Mucosa of rectum (tissue), 2 donors: ENCODE measurements at regions not wholly inside any gene's neighbourhood (a gene's known extent, or its start where the extent isn't known, plus 50 kb on each side); places are given as distances from the start of the nearest gene placed in this dataset.

Source experiments
- H3K27ac ChIP-seq, 2 donors: one replicate each; pipeline ENCODE4 v1.7.0; 2013; ENCODE audit warnings: inconsistent platforms in 2 of 2, low read depth in 2 of 2, low read length in 2 of 2
- H3K27me3 ChIP-seq, 2 donors: one replicate each; pipeline ENCODE4 v1.7.0; 2013; ENCODE audit warnings: low read length in 2 of 2; ENCODE audit not compliant: control insufficient read depth in 2 of 2, insufficient read depth in 2 of 2
- H3K36me3 ChIP-seq, 2 donors: one replicate each; pipeline ENCODE4 v1.7.0; 2013; ENCODE audit warnings: low read length in 2 of 2; ENCODE audit not compliant: control insufficient read depth in 2 of 2, insufficient read depth in 2 of 2
- H3K4me1 ChIP-seq, 2 donors: one replicate each; pipeline ENCODE4 v1.7.0; 2013; ENCODE audit warnings: low read length in 2 of 2, mild to moderate bottlenecking in 1 of 2; ENCODE audit not compliant: control insufficient read depth in 2 of 2, insufficient read depth in 2 of 2
- H3K4me3 ChIP-seq, 2 donors: one replicate each; pipeline ENCODE4 v1.7.0; 2013; ENCODE audit warnings: low read length in 2 of 2
- H3K9ac ChIP-seq, 2 donors: one replicate each; pipeline ENCODE4 v1.7.0; 2013; ENCODE audit warnings: low read length in 2 of 2, low read depth in 1 of 2, mild to moderate bottlenecking in 1 of 2
- H3K9me3 ChIP-seq, 2 donors: one replicate each; pipeline ENCODE4 v1.7.0; 2013; ENCODE audit warnings: low read length in 2 of 2; ENCODE audit not compliant: control insufficient read depth in 2 of 2
- donor health status: healthy.
- donor health status: Normal muscosa, but diverticular disease.

DNA sequence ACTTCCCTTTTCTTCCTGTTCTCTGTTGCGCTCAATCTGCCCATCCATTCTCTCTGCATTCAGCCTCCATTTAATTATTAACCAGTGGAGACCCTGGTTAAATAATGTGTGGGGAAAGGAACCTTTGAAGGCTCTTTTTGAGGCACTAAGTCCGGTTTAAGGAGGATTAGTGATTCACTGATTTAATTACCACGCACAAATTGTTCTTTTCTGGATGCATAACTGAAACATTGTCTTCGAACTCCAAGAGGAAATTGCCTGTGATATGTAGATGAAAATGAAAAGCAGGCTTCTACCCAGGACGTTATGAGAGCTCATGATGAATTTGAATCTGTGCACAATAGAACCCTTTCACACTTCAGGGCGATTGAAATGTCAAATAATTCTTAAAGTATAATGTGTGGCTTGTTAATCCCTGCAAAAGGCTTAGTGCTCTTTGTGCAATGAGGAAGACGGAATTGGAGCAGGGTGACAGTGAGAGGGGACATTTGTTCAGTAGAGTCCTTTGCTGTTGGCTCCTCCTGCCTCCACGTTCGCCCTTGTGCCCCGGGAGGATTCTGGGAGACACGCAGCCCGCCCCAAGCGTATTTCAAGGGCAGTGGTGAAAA is 51.1 kb upstream of the ZNF236 start:
- Histone ChIP-seq H3K9ac (no peak overlapping the region), H3K4me3 (no peak overlapping the region), H3K4me1 (no peaks in the 10 kb centered on the region), H3K27ac (no peak overlapping the region), H3K36me3 (no peaks in the 10 kb centered on the region), H3K27me3 (peaks cover 0 to 3% of the 10 kb centered on the region in 2 donors), H3K9me3 (no peaks in the 10 kb centered on the region)

DNA sequence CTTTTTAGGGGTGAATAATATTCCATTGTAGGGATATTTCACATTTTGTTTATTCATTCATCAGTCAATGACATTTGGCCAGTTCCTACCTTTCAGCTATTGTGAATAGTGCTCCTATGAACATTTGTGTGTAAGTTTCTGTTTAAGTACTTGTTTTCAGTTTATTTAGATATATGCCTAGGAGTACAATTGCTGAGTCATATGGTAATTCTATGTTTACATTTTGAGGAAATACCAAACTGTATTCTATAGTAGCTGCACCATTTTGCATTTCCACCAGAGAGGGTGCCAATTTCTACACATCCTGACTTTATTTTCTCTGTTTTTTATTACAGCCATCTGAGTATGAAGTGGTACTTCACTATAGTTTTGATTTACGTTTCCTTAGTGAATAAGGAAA is 54.4 kb upstream of the ZNF236 start:
- Histone ChIP-seq H3K27me3 (peaks cover 0 to 5% of the 10 kb centered on the region in 2 donors), H3K4me1 (no peaks in the 10 kb centered on the region), H3K4me3 (no peak overlapping the region), H3K9me3 (no peaks in the 10 kb centered on the region), H3K27ac (no peak overlapping the region), H3K36me3 (no peaks in the 10 kb centered on the region), H3K9ac (no peak overlapping the region)

DNA sequence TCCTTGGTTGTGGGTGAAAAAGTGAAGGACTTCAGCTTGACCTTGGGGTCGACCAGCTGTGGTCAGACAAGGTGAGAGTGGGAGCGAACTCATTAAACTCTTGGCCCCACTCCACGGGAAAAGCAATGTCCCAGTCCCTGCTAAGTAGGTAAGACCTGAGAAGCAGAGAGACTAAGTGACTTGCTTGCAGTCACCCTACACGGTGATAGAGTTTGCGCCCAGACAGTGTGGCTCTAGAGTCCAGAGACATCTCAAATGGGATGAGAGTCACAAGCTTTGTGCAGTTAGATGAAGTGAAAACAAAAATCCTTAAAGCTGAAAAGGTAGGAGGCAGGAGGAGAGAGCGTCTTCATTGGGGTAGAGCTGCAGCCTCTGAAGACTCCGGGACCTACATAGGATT is 55.9 kb upstream of the ZNF236 start:
- H3K27ac ChIP-seq: no peak overlapping the region
- H3K4me1 ChIP-seq: no peaks in the 10 kb centered on the region
- H3K9ac ChIP-seq: no peak overlapping the region
- no peaks in the 10 kb centered on the region for H3K36me3 ChIP-seq
- H3K4me3 ChIP-seq: no peak overlapping the region
- peaks cover 0 to 5% of the 10 kb centered on the region in 2 donors for H3K27me3 ChIP-seq
- no peaks in the 10 kb centered on the region for H3K9me3 ChIP-seq

DNA sequence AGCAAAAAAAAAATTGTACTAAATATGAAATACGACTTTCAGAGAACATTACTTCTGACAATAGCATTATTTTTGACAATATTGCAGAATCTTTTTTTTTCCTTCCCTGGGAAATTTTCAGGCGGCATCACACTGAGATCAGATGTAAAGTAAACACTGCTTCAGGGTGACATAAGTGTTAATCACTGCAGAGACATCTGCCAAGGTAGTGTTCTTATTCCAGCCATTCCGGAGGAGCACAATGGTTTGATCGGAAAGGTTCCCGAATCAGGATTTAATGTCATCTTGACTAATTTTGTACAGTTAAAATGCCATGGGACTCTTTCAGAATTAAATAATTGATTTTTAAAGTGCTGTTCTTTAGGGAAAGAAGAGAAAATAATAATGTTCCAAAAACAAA is 56.7 kb upstream of the ZNF236 start:
- Histone ChIP-seq H3K4me3 (no peak overlapping the region), H3K9ac (no peak overlapping the region), H3K36me3 (no peaks in the 10 kb centered on the region)

DNA sequence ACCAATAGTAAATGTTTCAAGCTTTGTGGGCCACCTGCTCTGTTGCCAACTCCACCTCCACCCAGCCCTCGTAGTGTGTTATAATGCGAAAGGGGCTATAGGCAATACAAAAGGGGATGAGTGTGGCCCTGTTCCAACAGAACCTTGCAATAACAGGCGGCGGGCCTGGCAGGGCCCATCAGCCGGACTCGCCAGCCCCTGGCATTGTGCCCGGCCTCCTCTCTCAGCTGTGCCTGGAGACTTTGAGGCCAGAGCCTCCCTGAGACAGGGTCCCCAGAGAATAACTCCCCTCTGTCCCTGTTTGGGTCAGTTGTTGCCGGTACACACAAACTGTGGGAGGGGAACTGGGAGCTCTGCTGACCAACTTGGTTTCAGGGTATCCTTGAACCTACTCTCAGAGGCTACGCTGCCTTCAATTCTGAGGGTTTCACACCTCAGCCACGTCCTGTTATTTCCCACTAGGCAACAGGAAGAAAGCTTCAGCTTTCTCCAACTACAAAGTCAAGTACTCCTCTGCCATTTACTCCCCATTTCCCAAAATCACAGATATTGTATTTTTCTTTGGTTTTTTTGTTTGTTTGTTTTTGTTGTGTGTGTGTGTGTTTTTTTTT is 58.0 kb upstream of the ZNF236 start:
- no peaks in the 10 kb centered on the region for H3K4me1 ChIP-seq
- no peaks in the 10 kb centered on the region for H3K36me3 ChIP-seq
- peaks cover 0 to 5% of the 10 kb centered on the region in 2 donors for H3K27me3 ChIP-seq
- H3K9me3 ChIP-seq: no peaks in the 10 kb centered on the region
- no peak overlapping the region for H3K4me3 ChIP-seq
- no peak overlapping the region for H3K27ac ChIP-seq
- H3K9ac ChIP-seq: no peak overlapping the region

More for the DNA sequence above, 56.7 kb upstream of the ZNF236 start:
- no peaks in the 10 kb centered on the region for H3K4me1 ChIP-seq
- no peak overlapping the region for H3K27ac ChIP-seq
- H3K27me3 ChIP-seq: peaks cover 0 to 5% of the 10 kb centered on the region in 2 donors
- no peaks in the 10 kb centered on the region for H3K9me3 ChIP-seq

DNA sequence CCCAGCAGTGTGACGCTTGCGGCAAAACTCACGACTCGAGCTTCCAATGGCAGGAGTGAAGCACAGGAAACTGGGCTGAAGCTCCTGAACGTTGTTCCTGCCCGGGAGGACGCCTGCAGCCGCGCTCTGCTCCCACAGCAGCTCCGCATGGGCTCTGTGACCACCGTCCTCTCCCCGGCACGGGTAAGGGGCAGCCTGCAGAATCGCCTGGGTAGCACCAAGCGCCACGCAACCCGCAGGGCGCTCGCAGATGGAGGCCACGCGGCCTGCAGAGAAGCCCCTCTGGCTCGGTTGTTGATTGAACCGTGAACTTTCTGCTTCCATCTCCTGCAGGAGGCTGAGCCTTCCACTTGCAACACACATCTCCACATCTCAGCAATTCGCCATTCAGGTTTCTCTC is 63.3 kb upstream of the ZNF236 start:
- Histone ChIP-seq H3K9me3 (no peaks in the 10 kb centered on the region), H3K27ac (no peak overlapping the region), H3K4me3 (no peak overlapping the region), H3K9ac (no peak overlapping the region), H3K36me3 (no peaks in the 10 kb centered on the region), H3K4me1 (no peaks in the 10 kb centered on the region), H3K27me3 (no peaks in the 10 kb centered on the region)

DNA sequence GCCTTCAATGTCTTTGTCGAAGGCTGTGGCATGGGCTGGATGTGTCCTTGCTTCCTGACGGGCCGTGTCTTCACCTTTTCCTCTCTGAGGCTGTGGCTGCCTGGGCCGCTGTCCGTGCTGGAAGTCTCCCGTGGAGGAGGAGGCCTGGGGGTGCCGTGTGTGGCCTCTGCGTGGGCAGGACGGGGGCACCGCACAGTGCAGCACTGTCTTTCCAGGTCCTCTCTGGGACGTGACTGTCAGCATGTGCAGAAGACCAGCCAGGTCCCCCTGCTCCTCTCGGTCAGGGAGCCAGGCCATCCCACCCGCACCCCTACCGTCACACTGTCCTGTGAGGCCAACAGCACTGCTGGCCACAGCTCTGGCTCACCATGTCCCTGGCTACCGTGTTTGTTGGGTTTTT is 64.4 kb upstream of the ZNF236 start:
- no peak overlapping the region for H3K9ac ChIP-seq
- no peaks in the 10 kb centered on the region for H3K36me3 ChIP-seq
- H3K9me3 ChIP-seq: no peaks in the 10 kb centered on the region
- H3K4me3 ChIP-seq: no peak overlapping the region
- no peaks in the 10 kb centered on the region for H3K27me3 ChIP-seq
- H3K27ac ChIP-seq: no peak overlapping the region
- H3K4me1 ChIP-seq: no peaks in the 10 kb centered on the region

DNA sequence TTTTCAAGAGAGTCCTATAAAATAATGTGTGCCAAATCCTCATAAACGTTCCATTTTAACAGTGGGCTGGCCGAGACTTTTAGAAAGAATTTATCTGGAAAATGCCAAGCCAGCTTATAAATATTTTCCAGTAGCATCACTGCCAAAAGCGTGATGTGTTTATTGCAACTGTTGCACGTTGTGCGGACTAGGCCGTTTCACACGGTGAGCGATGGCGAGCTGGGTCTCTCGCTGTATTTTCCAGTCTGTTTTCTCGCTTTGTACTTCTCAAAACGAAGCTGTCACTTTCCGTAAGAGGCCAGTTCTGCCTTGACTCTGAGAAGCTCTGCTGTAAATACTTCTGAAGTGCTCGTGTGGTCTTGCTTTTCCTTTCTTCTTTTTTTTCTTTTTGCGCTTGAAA is 65.0 kb upstream of the ZNF236 start:
- Histone ChIP-seq H3K9ac (no peak overlapping the region), H3K4me3 (no peak overlapping the region), H3K27ac (no peak overlapping the region), H3K4me1 (no peaks in the 10 kb centered on the region), H3K36me3 (no peaks in the 10 kb centered on the region), H3K9me3 (no peaks in the 10 kb centered on the region), H3K27me3 (no peaks in the 10 kb centered on the region)

DNA sequence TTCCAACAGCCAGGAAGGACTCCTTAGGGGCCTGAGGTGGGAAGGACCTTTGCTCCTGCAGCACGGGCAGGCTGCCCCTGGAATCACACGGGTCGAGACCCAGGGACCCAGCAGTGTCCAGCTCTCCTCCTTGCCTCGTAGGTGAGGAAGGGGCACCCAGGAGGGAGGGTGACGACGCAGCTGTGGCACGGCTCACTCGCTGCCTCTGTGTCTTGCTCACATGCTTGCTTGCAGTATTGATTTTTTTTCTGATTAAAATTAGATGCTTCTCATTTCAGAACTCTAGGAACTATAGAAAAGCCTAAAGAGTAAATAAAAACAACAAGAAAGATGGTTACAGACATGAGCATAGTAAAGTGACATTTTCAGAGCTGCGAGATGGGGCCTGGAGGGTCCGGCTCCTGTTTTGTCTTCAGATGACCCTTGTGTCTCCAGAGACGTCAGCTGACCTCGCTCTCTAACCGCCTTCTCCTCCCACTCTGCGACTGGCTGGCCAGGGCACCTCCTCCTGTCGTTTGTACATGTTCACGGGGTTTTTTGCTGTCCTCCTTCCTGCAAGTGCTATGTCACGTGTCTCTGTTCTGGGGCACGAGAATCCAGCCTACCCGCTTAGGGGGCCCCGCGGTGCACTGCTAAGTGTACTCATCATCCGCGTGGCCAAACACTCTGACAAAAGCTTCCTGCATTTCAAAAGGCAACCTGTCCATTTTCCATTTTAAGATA is 65.7 kb upstream of the ZNF236 start:
- no peaks in the 10 kb centered on the region for H3K36me3 ChIP-seq
- H3K27ac ChIP-seq: no peak overlapping the region
- no peaks in the 10 kb centered on the region for H3K9me3 ChIP-seq
- no peaks in the 10 kb centered on the region for H3K27me3 ChIP-seq
- H3K9ac ChIP-seq: no peak overlapping the region
- H3K4me3 ChIP-seq: no peak overlapping the region
- no peaks in the 10 kb centered on the region for H3K4me1 ChIP-seq

DNA sequence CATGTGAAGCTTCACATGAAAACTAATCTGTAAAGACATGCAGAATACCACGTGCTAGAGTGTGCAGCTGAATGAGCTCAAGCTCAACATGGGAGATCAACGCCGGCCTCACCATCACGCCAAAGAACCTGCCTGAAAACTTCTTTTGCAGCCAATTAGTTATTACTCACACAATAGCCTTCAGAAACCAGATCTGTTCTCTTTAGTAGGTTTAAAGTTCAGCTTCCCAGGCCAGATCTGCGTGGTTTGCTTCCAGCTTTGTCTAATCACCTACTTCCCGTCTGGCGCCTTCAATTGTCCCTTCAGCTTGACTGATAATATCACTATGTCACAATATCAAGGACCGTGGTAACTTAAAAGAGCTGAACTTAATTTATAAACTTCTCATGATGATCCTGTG is 68.0 kb upstream of the ZNF236 start:
- Histone ChIP-seq H3K4me1 (no peaks in the 10 kb centered on the region), H3K4me3 (no peak overlapping the region), H3K27ac (no peak overlapping the region), H3K27me3 (no peaks in the 10 kb centered on the region), H3K9ac (no peak overlapping the region), H3K36me3 (no peaks in the 10 kb centered on the region), H3K9me3 (peaks cover 0 to 4% of the 10 kb centered on the region in 2 donors)
